MCF 10A (cell line): ENCODE measurements at regions not wholly inside any gene's neighbourhood (a gene's known extent, or its start where the extent isn't known, plus 50 kb on each side); places are given as distances from the start of the nearest gene placed in this dataset.

Experiments used
- BruUV-seq: library from RNA; stranded (reverse); fragments of 400-500 nt; replicated peaks from 2 replicates; lab custom pipeline; 2021; lab: Mats Ljungman, UMichigan
- CTCF ChIA-PET: fragments of 300-600 bp; sonication (Branson Sonifier 250); formaldehyde crosslinking; extraction: SDS; loops from one replicate; lab custom pipeline; 2021; ENCODE audit warnings: antibody characterized with exemption, inconsistent platforms; lab: Yijun Ruan, JAX
- POLR2A ChIA-PET: fragments of 300-600, 350-650 bp; sonication (Branson Sonifier 250); formaldehyde crosslinking; extraction: SDS; loops from one replicate; lab custom pipeline; 2020; ENCODE audit warnings: antibody characterized with exemption, inconsistent platforms; lab: Yijun Ruan, JAX
- DNase-seq: peaks from one replicate; pipeline ENCODE4 v3.0.0-alpha.2; 2018; ENCODE audit not compliant: unreplicated experiment
- H3K27ac Mint-ChIP-seq: one replicate; pipeline ENCODE4 v1.8.0; 2022; ENCODE audit warnings: mild to moderate bottlenecking, low read depth, mixed read lengths; ENCODE audit not compliant: unreplicated experiment
- H3K27me3 Mint-ChIP-seq: one replicate; pipeline ENCODE4 v1.8.0; 2022; ENCODE audit warnings: mixed read lengths; ENCODE audit not compliant: insufficient read depth, unreplicated experiment
- H3K36me3 Mint-ChIP-seq: one replicate; pipeline ENCODE4 v1.8.0; 2022; ENCODE audit warnings: mild to moderate bottlenecking, moderate library complexity, mixed read lengths; ENCODE audit not compliant: insufficient read depth, unreplicated experiment
- H3K4me1 Mint-ChIP-seq: one replicate; pipeline ENCODE4 v1.8.0; 2022; ENCODE audit warnings: mixed read lengths; ENCODE audit not compliant: insufficient read depth, unreplicated experiment
- H3K4me3 Mint-ChIP-seq: one replicate; pipeline ENCODE4 v1.8.0; 2022; ENCODE audit warnings: mild to moderate bottlenecking, moderate library complexity, mixed read lengths; ENCODE audit not compliant: unreplicated experiment
- H3K9me3 Mint-ChIP-seq: one replicate; pipeline ENCODE4 v1.8.0; 2022; ENCODE audit warnings: mixed read lengths; ENCODE audit not compliant: unreplicated experiment
- CTCF ChIP-seq: fragments of 200-600 bp; IDR thresholded peaks from one replicate; pipeline ENCODE4 v1.8.0; 2022; ENCODE audit warnings: antibody characterized with exemption, mild to moderate bottlenecking; ENCODE audit not compliant: unreplicated experiment
- intact Hi-C: fragments of 100-400 bp; cut with micrococcal nuclease; formaldehyde crosslinking; loops from 2 replicates; pipeline ENCODE4 v1.14.1; 2022

- BruUV-seq, result no TSS peak
Observed at GRCh38 chr17:79292501-79292900, 217.9 kb downstream of the ENGASE start.

GRCh38 chr17:79291391-79291790 lies 216.8 kb downstream of the ENGASE start:
- CTCF ChIA-PET, result interaction anchor here (1.0 kb wide), 1 partner anchor 43 kb away, joined by 4 read pairs; no protein-coding TSS in a partner anchor
- Mint-ChIP-seq H3K27ac (no peak overlapping the region), H3K36me3 (no peaks in the 10 kb centered on the region), H3K9me3 (no peaks in the 10 kb centered on the region), H3K27me3 (peaks cover 100% of the 10 kb centered on the region), H3K4me3 (no peak overlapping the region), H3K4me1 (no peaks in the 10 kb centered on the region)
- DNase-seq, result no peak
- intact Hi-C loops, result no loop called here
- no peak for TF ChIP-seq CTCF
- POLR2A ChIA-PET, result no interaction called here
- no TSS peak for BruUV-seq

More at GRCh38 chr17:79292501-79292900, 217.9 kb downstream of the ENGASE start:
- ChIA-PET CTCF (no interaction called here), POLR2A (no interaction called here)
- intact Hi-C loops, result no loop called here
- Mint-ChIP-seq H3K4me1 (no peaks in the 10 kb centered on the region), H3K27me3 (peaks cover 100% of the 10 kb centered on the region), H3K4me3 (no peak overlapping the region), H3K36me3 (no peaks in the 10 kb centered on the region), H3K27ac (no peak overlapping the region), H3K9me3 (no peaks in the 10 kb centered on the region)
- no peak for DNase-seq
- TF ChIP-seq CTCF, result no peak

GRCh38 chr17:79290726-79291125 lies 216.1 kb downstream of the ENGASE start:
- Mint-ChIP-seq H3K36me3 (no peaks in the 10 kb centered on the region), H3K4me1 (no peaks in the 10 kb centered on the region), H3K27ac (no peak overlapping the region), H3K27me3 (peaks cover 100% of the 10 kb centered on the region), H3K4me3 (no peak overlapping the region), H3K9me3 (no peaks in the 10 kb centered on the region)
- intact Hi-C loops, result no loop called here
- ChIA-PET CTCF (interaction anchor here (1.0 kb wide), 1 partner anchor 43 kb away, joined by 4 read pairs; no protein-coding TSS in a partner anchor), POLR2A (no interaction called here)
- no TSS peak for BruUV-seq
- DNase-seq, result no peak
- TF ChIP-seq CTCF, result no peak

GRCh38 chr17:79288950-79289349 lies 214.3 kb downstream of the ENGASE start:
- intact Hi-C loops, result no loop called here
- DNase-seq, result no peak
- no peaks in the 10 kb centered on the region for H3K4me1 Mint-ChIP-seq
- H3K27me3 Mint-ChIP-seq, result peaks cover 100% of the 10 kb centered on the region
- H3K4me3 Mint-ChIP-seq, result no peak overlapping the region
- no peak overlapping the region for H3K27ac Mint-ChIP-seq
- no peak for TF ChIP-seq CTCF
- BruUV-seq, result no TSS peak
- ChIA-PET CTCF (interaction anchor here (0.9 kb wide), 1 partner anchor 104 kb away, joined by 3 read pairs; no protein-coding TSS in a partner anchor), POLR2A (no interaction called here)
- no peaks in the 10 kb centered on the region for H3K36me3 Mint-ChIP-seq
- no peaks in the 10 kb centered on the region for H3K9me3 Mint-ChIP-seq
